Stimulated activated CD8-positive, alpha-beta memory T cell treated with anti-CD3 and anti-CD28 coated beads, Interleukin-15, amount 100 ng/mL, for 48 hours (primary cell): ENCODE measurements at regions not wholly inside any gene's neighbourhood (a gene's known extent, or its start where the extent isn't known, plus 50 kb on each side); places are given as distances from the start of the nearest gene placed in this dataset.
A peak's percentile ranks its signal among the peaks of the same experiment; 100 is the strongest.
"Not testable (repeated sequence)": the region's sequence is repeated elsewhere in the genome, so short reads cannot be mapped to it uniquely, and the experiment has no call there.

Experiments
- DNase-seq, 2 donors: peaks; one replicate each; pipeline ENCODE4 v3.0.0-alpha.2; 2020; ENCODE audit warnings: low read depth in 2 of 2

- DNase-seq = no peak
Observed at GRCh38 chr1:226461087-226461486, 53.2 kb upstream of the PARP1 start.

- no peak for DNase-seq
Observed at GRCh38 chr1:226463925-226464586, 56.2 kb upstream of the PARP1 start.

GRCh38 chr1:226464587-226464971 lies 56.7 kb upstream of the PARP1 start:
- not testable (repeated sequence) for DNase-seq

- no peak for DNase-seq
Observed at GRCh38 chr1:226466296-226466695, 58.4 kb upstream of the PARP1 start.

- DNase-seq = no peak
Observed at GRCh38 chr1:226467443-226467842, 59.5 kb upstream of the PARP1 start.

- DNase-seq = no peak
Observed at GRCh38 chr1:226470921-226471866, 63.3 kb upstream of the PARP1 start.

GRCh38 chr1:226473325-226473724 lies 65.4 kb upstream of the PARP1 start:
- no peak for DNase-seq

- no peak for DNase-seq
Observed at GRCh38 chr1:226474041-226474440, 66.1 kb upstream of the PARP1 start.

GRCh38 chr1:226474443-226475141 lies 66.7 kb upstream of the PARP1 start:
- DNase-seq = no peak

GRCh38 chr1:226475142-226475511 lies 67.2 kb upstream of the PARP1 start:
- DNase-seq = no peak

GRCh38 chr1:226476066-226476465 lies 68.2 kb upstream of the PARP1 start:
- no peak for DNase-seq

GRCh38 chr1:226476648-226477319 lies 68.9 kb upstream of the PARP1 start:
- DNase-seq = no peak

- DNase-seq = no peak
Observed at GRCh38 chr1:226479474-226479873, 69.1 kb upstream of the STUM start.

GRCh38 chr1:226480461-226480860 lies 68.1 kb upstream of the STUM start:
- no peak for DNase-seq

GRCh38 chr1:226481133-226481532 lies 67.4 kb upstream of the STUM start:
- DNase-seq = no peak

- DNase-seq = no peak
Observed at GRCh38 chr1:226482196-226482595, 66.4 kb upstream of the STUM start.

GRCh38 chr1:226482975-226483700 lies 65.4 kb upstream of the STUM start:
- DNase-seq = no peak

GRCh38 chr1:226485192-226485591 lies 63.4 kb upstream of the STUM start:
- no peak for DNase-seq

GRCh38 chr1:226486161-226486560 lies 62.4 kb upstream of the STUM start:
- no peak for DNase-seq

GRCh38 chr1:226487921-226488320 lies 60.6 kb upstream of the STUM start:
- no peak for DNase-seq

- DNase-seq = peak; percentile 22 to 38
Observed at GRCh38 chr1:226489718-226490425, 58.7 kb upstream of the STUM start.
